IMR-90 (cell line): ENCODE measurements at regions not wholly inside any gene's neighbourhood (a gene's known extent, or its start where the extent isn't known, plus 50 kb on each side); places are given as distances from the start of the nearest gene placed in this dataset.

Experiments
- ATAC-seq: fragments of 200-7000 bp; cut with Tn5 transposase; 2 replicates; pipeline ENCODE4 v1.9.1; 2020; ENCODE audit warnings: low read depth, mild to moderate bottlenecking, moderate library complexity
- BruUV-seq: library from RNA; stranded (reverse); fragments of 400-500 nt; replicated peaks from 2 replicates; lab custom pipeline; 2021; lab: Mats Ljungman, UMichigan
- CTCF ChIA-PET: fragments of 300-600 bp; formaldehyde crosslinking; extraction: SDS; loops from one replicate; lab custom pipeline; 2021; ENCODE audit warnings: antibody characterized with exemption; lab: Yijun Ruan, JAX
- POLR2A ChIA-PET: fragments of 300-600 bp; sonication (Branson Sonifier 250); formaldehyde crosslinking; loops from one replicate; lab custom pipeline; 2022; ENCODE audit warnings: antibody characterized with exemption; ENCODE audit not compliant: unreplicated experiment; lab: Charles Lee
- DNase-seq: peaks from one replicate; pipeline ENCODE4 v3.0.0; 2013
- H2AFZ ChIP-seq: replicated peaks from 2 replicates; pipeline ENCODE3; 2013; ENCODE audit warnings: low read length, mild to moderate bottlenecking; ENCODE audit not compliant: poor library complexity
- H2AK5ac ChIP-seq: 2 replicates; pipeline ENCODE4 v1.6.1; 2013; ENCODE audit warnings: low read depth, low read length, inconsistent platforms
- H2AK9ac ChIP-seq: replicated peaks from 2 replicates; pipeline ENCODE3; 2013; ENCODE audit warnings: mild to moderate bottlenecking, low read depth, low read length, moderate library complexity; ENCODE audit not compliant: poor library complexity
- H2BK120ac ChIP-seq: 2 replicates; pipeline ENCODE4 v1.6.1; 2013; ENCODE audit warnings: low read depth, low read length, inconsistent platforms
- H2BK15ac ChIP-seq: 3 replicates; pipeline ENCODE4 v1.6.1; 2013; ENCODE audit warnings: low read depth, low read length, inconsistent platforms
- H2BK20ac ChIP-seq: 2 replicates; pipeline ENCODE4 v1.6.1; 2013; ENCODE audit warnings: low read depth, mild to moderate bottlenecking, inconsistent platforms, low read length, moderate library complexity
- H2BK5ac ChIP-seq: 2 replicates; pipeline ENCODE4 v1.6.1; 2013; ENCODE audit warnings: mild to moderate bottlenecking, low read depth, low read length, inconsistent platforms; ENCODE audit not compliant: poor library complexity, severe bottlenecking
- H3K14ac ChIP-seq: replicated peaks from 2 replicates; pipeline ENCODE4 v1.6.1; 2013; ENCODE audit warnings: low read depth, low read length, inconsistent platforms
- H3K18ac ChIP-seq: 2 replicates; pipeline ENCODE4 v1.6.1; 2013; ENCODE audit warnings: low read depth, low read length, control low read depth
- H3K23ac ChIP-seq: 2 replicates; pipeline ENCODE4 v1.6.1; 2013; ENCODE audit warnings: low read depth, low read length, inconsistent platforms
- H3K27ac ChIP-seq: 2 replicates; pipeline ENCODE4 v1.5.1; 2013; ENCODE audit warnings: mild to moderate bottlenecking, control low read depth, low read length; ENCODE audit not compliant: insufficient read depth
- H3K27me3 ChIP-seq: 2 replicates; pipeline ENCODE4 v1.6.1; 2013; ENCODE audit warnings: low read length; ENCODE audit not compliant: control insufficient read depth, insufficient read depth
- H3K36me3 ChIP-seq: 2 replicates; pipeline ENCODE4 v1.6.1; 2013; ENCODE audit warnings: low read length, mixed read lengths; ENCODE audit not compliant: control insufficient read depth, insufficient read depth
- H3K4ac ChIP-seq: 2 replicates; pipeline ENCODE4 v1.6.1; 2013; ENCODE audit warnings: low read depth, low read length, inconsistent platforms
- H3K4me1 ChIP-seq: 2 replicates; pipeline ENCODE4 v1.6.1; 2013; ENCODE audit warnings: low read length, mixed read lengths; ENCODE audit not compliant: control insufficient read depth, insufficient read depth
- H3K4me2 ChIP-seq: 2 replicates; pipeline ENCODE4 v1.6.1; 2013; ENCODE audit warnings: low read depth, mild to moderate bottlenecking, control low read depth, low read length, moderate library complexity
- H3K4me3 ChIP-seq: 2 replicates; pipeline ENCODE4 v1.5.1; 2013; ENCODE audit warnings: low read depth, mild to moderate bottlenecking, control low read depth, low read length, moderate library complexity; ENCODE audit not compliant: insufficient read depth
- H3K56ac ChIP-seq: 2 replicates; pipeline ENCODE4 v1.6.1; 2013; ENCODE audit warnings: low read length, inconsistent platforms; ENCODE audit not compliant: insufficient read depth; ENCODE audit errors: extremely low read depth
- H3K79me1 ChIP-seq, 2 experiments: 2 replicates each; pipeline ENCODE4 v1.6.1; 2013; ENCODE audit warnings: low read length in 2 of 2, inconsistent platforms in 1 of 2, low read depth in 1 of 2
- H3K9ac ChIP-seq: 2 replicates; pipeline ENCODE4 v1.6.1; 2013; ENCODE audit warnings: low read depth, low read length, control low read depth
- H3K9me1 ChIP-seq: 2 replicates; pipeline ENCODE4 v1.6.1; 2013; ENCODE audit warnings: low read length, inconsistent platforms; ENCODE audit not compliant: insufficient read depth
- H3K9me3 ChIP-seq: 2 replicates; pipeline ENCODE4 v1.6.1; 2013; ENCODE audit warnings: low read length; ENCODE audit not compliant: control insufficient read depth, insufficient read depth
- H4K20me1 ChIP-seq: 2 replicates; pipeline ENCODE4 v1.6.1; 2013; ENCODE audit warnings: low read length, inconsistent platforms; ENCODE audit not compliant: insufficient read depth
- H4K5ac ChIP-seq: 2 replicates; pipeline ENCODE4 v1.6.1; 2013; ENCODE audit warnings: mild to moderate bottlenecking, low read depth, low read length, control low read depth
- H4K8ac ChIP-seq, 2 experiments: 2 replicates each; pipeline ENCODE4 v1.6.1; 2013; ENCODE audit warnings: low read depth in 2 of 2, low read length in 2 of 2, control low read depth in 1 of 2, inconsistent platforms in 1 of 2
- H4K91ac ChIP-seq: 2 replicates; pipeline ENCODE4 v1.6.1; 2013; ENCODE audit warnings: low read depth, low read length, inconsistent platforms; ENCODE audit not compliant: insufficient read depth
- BHLHE40 ChIP-seq: fragments of 150-350 bp; IDR thresholded peaks from 2 replicates; pipeline ENCODE4 v1.6.1; 2016; ENCODE audit warnings: mild to moderate bottlenecking, low read depth, low read length
- CHD1 ChIP-seq: IDR thresholded peaks from 2 replicates; pipeline ENCODE4 v1.6.1; 2012; ENCODE audit warnings: low read depth, low read length, improper control_type of control experiment
- CTCF ChIP-seq: conservative IDR thresholded peaks from 2 replicates; pipeline ENCODE4 v1.5.1; 2012; ENCODE audit warnings: mild to moderate bottlenecking, low read depth, low read length, improper control_type of control experiment
- ELK1 ChIP-seq: fragments of 150-350 bp; IDR thresholded peaks from 2 replicates; pipeline ENCODE4 v1.6.1; 2016; ENCODE audit warnings: low read depth, mild to moderate bottlenecking, low read length, moderate library complexity, borderline replicate concordance
- FOS ChIP-seq: fragments of 150-350 bp; IDR thresholded peaks from 2 replicates; pipeline ENCODE4 v1.6.1; 2016; ENCODE audit warnings: low read depth, low read length
- MAFK ChIP-seq: IDR thresholded peaks from 2 replicates; pipeline ENCODE4 v1.6.1; 2012; ENCODE audit warnings: low read depth, low read length, improper control_type of control experiment
- MAZ ChIP-seq: IDR thresholded peaks from 2 replicates; pipeline ENCODE4 v1.6.1; 2012; ENCODE audit warnings: low read depth, mild to moderate bottlenecking, low read length, improper control_type of control experiment, moderate library complexity, borderline replicate concordance
- MXI1 ChIP-seq: IDR thresholded peaks from 2 replicates; pipeline ENCODE4 v1.6.1; 2012; ENCODE audit warnings: low read depth, mild to moderate bottlenecking, low read length, moderate library complexity, borderline replicate concordance
- NFE2L2 ChIP-seq: fragments of 150-350 bp; IDR thresholded peaks from 2 replicates; pipeline ENCODE4 v1.6.1; 2016; ENCODE audit warnings: low read depth, mild to moderate bottlenecking, low read length
- POLR2A ChIP-seq: IDR thresholded peaks from 2 replicates; pipeline ENCODE4 v1.6.1; 2012; ENCODE audit warnings: mild to moderate bottlenecking, low read depth, low read length
- RAD21 ChIP-seq: IDR thresholded peaks from 2 replicates; pipeline ENCODE4 v1.6.1; 2012; ENCODE audit warnings: low read length, improper control_type of control experiment
- RCOR1 ChIP-seq: IDR thresholded peaks from 2 replicates; pipeline ENCODE4 v1.6.1; 2012; ENCODE audit warnings: mild to moderate bottlenecking, low read length, improper control_type of control experiment; ENCODE audit not compliant: insufficient replicate concordance
- RFX5 ChIP-seq: IDR thresholded peaks from 2 replicates; pipeline ENCODE4 v1.8.0; 2012; ENCODE audit warnings: low read depth, mild to moderate bottlenecking, low read length, moderate library complexity
- SMC3 ChIP-seq: fragments of 150-350 bp; IDR thresholded peaks from 2 replicates; pipeline ENCODE4 v1.6.1; 2016; ENCODE audit warnings: low read depth, mild to moderate bottlenecking, antibody characterized with exemption, low read length, moderate library complexity
- USF2 ChIP-seq: fragments of 150-350 bp; IDR thresholded peaks from 2 replicates; pipeline ENCODE4 v1.6.1; 2017; ENCODE audit warnings: mild to moderate bottlenecking, antibody characterized with exemption, low read length, low read depth
- WGBS, 2 experiments: methylation state at CpG; one replicate each; pipeline versions ENCODE4 v1.1.5 to v1.1.7; 2013; ENCODE audit warnings: missing lambda C conversion rate in 2 of 2; ENCODE audit not compliant: insufficient read length in 1 of 2; ENCODE audit errors: extremely low coverage in 2 of 2; 5-methylcytosine and 5-hydroxymethylcytosine counted together
- dilution Hi-C: fragments of 300-500 bp; cut with HindIII; formaldehyde crosslinking; loops from one replicate; pipeline ENCODE4 v1.14.3; 2018; ENCODE audit warnings: low sequenced_read_pairs; ENCODE audit not compliant: unreplicated experiment
- in situ Hi-C: fragments of 300-500 bp; cut with MboI; formaldehyde crosslinking; loops from 3 replicates; pipeline ENCODE4 v1.14.3; 2019; ENCODE audit warnings: low sequenced_read_pairs, inconsistent platforms, mixed read lengths
- intact Hi-C: fragments of 100-400 bp; cut with micrococcal nuclease; formaldehyde crosslinking; loops from 2 replicates; pipeline ENCODE4 v1.10.0; 2022

GRCh38 chr3:106170636-106171035 lies 301.8 kb upstream of the CBLB start:
- Histone ChIP-seq H3K14ac (no peak overlapping the region), H3K18ac (no peak overlapping the region), H2AK5ac (no peak overlapping the region), H2BK120ac (no peak overlapping the region), H3K4me1 (no peaks in the 10 kb centered on the region), H3K56ac (no peak overlapping the region), H3K79me1 (no peaks in the 10 kb centered on the region), H4K91ac (no peak overlapping the region), H2BK20ac (no peak overlapping the region), H4K20me1 (no peaks in the 10 kb centered on the region), H3K9me3 (no peaks in the 10 kb centered on the region), H3K4me3 (no peak overlapping the region), H3K9me1 (no peaks in the 10 kb centered on the region), H2BK5ac (no peak overlapping the region), H2AK9ac (no peak overlapping the region), H2AFZ (no peak overlapping the region), H4K8ac (no peak overlapping the region), H3K9ac (no peak overlapping the region), H3K36me3 (no peaks in the 10 kb centered on the region), H2BK15ac (no peak overlapping the region), H3K27ac (no peak overlapping the region), H3K4ac (no peak overlapping the region), H3K4me2 (no peak overlapping the region), H3K27me3 (no peaks in the 10 kb centered on the region), H3K23ac (no peak overlapping the region), H4K5ac (no peak overlapping the region)
- ATAC-seq (no peak), DNase-seq (no peak)
- CTCF ChIA-PET: no interaction called here
- in situ Hi-C loops (no loop called here), dilution Hi-C loops (no loop called here), intact Hi-C loops (no loop called here)
- TF ChIP-seq FOS (no peak), NFE2L2 (no peak), MXI1 (no peak), MAZ (no peak), RAD21 (no peak), BHLHE40 (no peak), SMC3 (no peak), RFX5 (no peak), CTCF (no peak), ELK1 (no peak), RCOR1 (no peak), CHD1 (no peak), MAFK (no peak), POLR2A (no peak), USF2 (no peak)
- POLR2A ChIA-PET: no interaction called here
- BruUV-seq: no TSS peak
- WGBS, 2 experiments: no CpG with 5 or more reads among the region's 1 CpG
